CD14-positive monocyte (primary cell): ENCODE measurements at regions not wholly inside any gene's neighbourhood (a gene's known extent, or its start where the extent isn't known, plus 50 kb on each side); places are given as distances from the start of the nearest gene placed in this dataset.
"Not testable (repeated sequence)": the region's sequence is repeated elsewhere in the genome, so short reads cannot be mapped to it uniquely, and the experiment has no call there.

ENCODE experiments used
- DNase-seq, 3 donors: peaks; one replicate each; pipeline ENCODE4 v3.0.0-alpha.2; 2011 to 2022
- H2AFZ ChIP-seq: 2 replicates; pipeline ENCODE4 v1.6.0; 2012; ENCODE audit warnings: mild to moderate bottlenecking, low read depth, low read length, inconsistent platforms; ENCODE audit not compliant: insufficient read depth, poor library complexity, severe bottlenecking
- H3K27ac ChIP-seq, 2 donors: 1 replicate in 1 of 2; 2 replicates in 1 of 2; pipeline ENCODE4 v1.5.1; 2012 to 2013; ENCODE audit warnings: low read length in 2 of 2, control low read depth in 1 of 2, inconsistent platforms in 1 of 2, low read depth in 1 of 2, mild to moderate bottlenecking in 1 of 2
- H3K27me3 ChIP-seq, 2 donors: one replicate each; pipeline versions ENCODE4 v1.6.0 to v1.6.1; 2011 to 2013; ENCODE audit warnings: low read length in 2 of 2; ENCODE audit not compliant: control insufficient read depth in 2 of 2, insufficient read depth in 2 of 2
- H3K36me3 ChIP-seq, 2 donors: replicated peaks in 1 of 2; 1 replicate in 1 of 2; 2 replicates in 1 of 2; pipeline versions ENCODE4 v1.5.1 to v1.6.1; 2012 to 2013; ENCODE audit warnings: low read length in 2 of 2, control low read depth in 1 of 2, inconsistent platforms in 1 of 2, mild to moderate bottlenecking in 1 of 2; ENCODE audit not compliant: insufficient read depth in 2 of 2, control insufficient read depth in 1 of 2
- H3K4me1 ChIP-seq, 2 donors: 1 replicate in 1 of 2; 2 replicates in 1 of 2; pipeline versions ENCODE4 v1.5.1 to v1.6.1; 2012 to 2013; ENCODE audit warnings: low read length in 2 of 2, control low read depth in 1 of 2, inconsistent platforms in 1 of 2, mild to moderate bottlenecking in 1 of 2, moderate library complexity in 1 of 2; ENCODE audit not compliant: insufficient read depth in 2 of 2, control insufficient read depth in 1 of 2
- H3K4me2 ChIP-seq: replicated peaks from 2 replicates; pipeline ENCODE3; 2012; ENCODE audit warnings: low read length, moderate library complexity, mild to moderate bottlenecking; ENCODE audit not compliant: poor library complexity, severe bottlenecking; ENCODE audit errors: extremely low read depth
- H3K4me3 ChIP-seq, 3 experiments: fragments of 200-600 bp in 1 of 3; sonication (generic) in 1 of 3; replicated peaks in 1 of 3; 1 replicate in 2 of 3; 2 replicates in 1 of 3; pipeline ENCODE4 v1.5.1; 2011 to 2013; ENCODE audit warnings: low read length in 3 of 3, mild to moderate bottlenecking in 3 of 3, control low read depth in 2 of 3, low read depth in 2 of 3, inconsistent platforms in 1 of 3, moderate library complexity in 1 of 3
- H3K79me2 ChIP-seq: 2 replicates; pipeline ENCODE4 v1.6.0; 2012; ENCODE audit warnings: mild to moderate bottlenecking, control low read depth, inconsistent platforms, low read length, moderate library complexity; ENCODE audit not compliant: insufficient read depth
- H3K9ac ChIP-seq: 2 replicates; pipeline ENCODE4 v1.6.0; 2017; ENCODE audit warnings: low read length, mild to moderate bottlenecking; ENCODE audit not compliant: insufficient read depth, poor library complexity, severe bottlenecking
- H3K9me3 ChIP-seq, 2 donors: replicated peaks in 1 of 2; 1 replicate in 1 of 2; 2 replicates in 1 of 2; pipeline versions ENCODE4 v1.5.1 to v1.6.1; 2012 to 2013; ENCODE audit warnings: low read length in 2 of 2, control low read depth in 1 of 2; ENCODE audit not compliant: control insufficient read depth in 1 of 2, insufficient read depth in 1 of 2
- H4K20me1 ChIP-seq: 2 replicates; pipeline ENCODE4 v1.6.0; 2012; ENCODE audit warnings: mild to moderate bottlenecking, low read length, control low read depth, moderate library complexity; ENCODE audit not compliant: insufficient read depth
- H3K27ac Mint-ChIP-seq, 7 donors: one replicate each; pipeline ENCODE4 v1.8.0; 2020; ENCODE audit warnings: mild to moderate bottlenecking in 7 of 7, mixed read lengths in 7 of 7, moderate library complexity in 6 of 7, inconsistent platforms in 2 of 7
- H3K27me3 Mint-ChIP-seq, 3 donors: one replicate each; pipeline ENCODE4 v1.8.0; 2021 to 2022; ENCODE audit warnings: low read depth in 3 of 3, mild to moderate bottlenecking in 3 of 3, mixed read lengths in 3 of 3, moderate library complexity in 3 of 3, inconsistent platforms in 1 of 3
- H3K36me3 Mint-ChIP-seq, 2 donors: one replicate each; pipeline ENCODE4 v1.8.0; 2020; ENCODE audit warnings: mixed read lengths in 2 of 2, inconsistent platforms in 1 of 2, mild to moderate bottlenecking in 1 of 2
- H3K4me1 Mint-ChIP-seq: one replicate; pipeline ENCODE4 v1.8.0; 2020; ENCODE audit warnings: mild to moderate bottlenecking, mixed read lengths
- H3K4me3 Mint-ChIP-seq, 2 donors: one replicate each; pipeline ENCODE4 v1.8.0; 2020; ENCODE audit warnings: mild to moderate bottlenecking in 2 of 2, mixed read lengths in 2 of 2, moderate library complexity in 1 of 2
- H3K9me3 Mint-ChIP-seq, 7 donors: one replicate each; pipeline ENCODE4 v1.8.0; 2020 to 2022; ENCODE audit warnings: mixed read lengths in 7 of 7, mild to moderate bottlenecking in 6 of 7, moderate library complexity in 6 of 7, inconsistent platforms in 2 of 7
- CTCF ChIP-seq: fragments of 200-600 bp; IDR thresholded peaks from one replicate; pipeline ENCODE4 v1.8.0; 2022; ENCODE audit warnings: antibody characterized with exemption, mild to moderate bottlenecking
- WGBS: methylation state at CpG from one replicate; pipeline ENCODE4 v1.1.5; 2013; ENCODE audit warnings: missing lambda C conversion rate; ENCODE audit not compliant: insufficient coverage; 5-methylcytosine and 5-hydroxymethylcytosine counted together
- intact Hi-C, 2 donors: fragments of 100-400 bp; cut with micrococcal nuclease; formaldehyde crosslinking; loops; one replicate each; pipeline versions ENCODE4 v1.15.0 to v1.15.1; 2023

- no peaks in the 10 kb centered on the region for H3K27me3 Mint-ChIP-seq
- no peaks in the 10 kb centered on the region for H3K36me3 ChIP-seq
- no peak overlapping the region for H3K27ac ChIP-seq
- H3K36me3 Mint-ChIP-seq, result no peaks in the 10 kb centered on the region
- H3K9ac ChIP-seq, result no peak overlapping the region
- H4K20me1 ChIP-seq, result no peaks in the 10 kb centered on the region
- H3K9me3 Mint-ChIP-seq, result peaks cover 6 to 28% (median 12%) of the 10 kb centered on the region in 7 donors
- no peak overlapping the region for H2AFZ ChIP-seq
- WGBS, result 100% methylated on average over 2 of the region's 2 CpGs
- no peak for DNase-seq
- H3K4me3 Mint-ChIP-seq, result no peak overlapping the region
- intact Hi-C loops, result no loop called here
- H3K79me2 ChIP-seq, result no peaks in the 10 kb centered on the region
- H3K27ac Mint-ChIP-seq, result peak overlapping the region in 1 of 7 donors; percentile 24
- H3K4me2 ChIP-seq, result no peak overlapping the region
- no peak overlapping the region for H3K4me3 ChIP-seq
- H3K4me1 ChIP-seq, result no peaks in the 10 kb centered on the region
- H3K27me3 ChIP-seq, result no peaks in the 10 kb centered on the region
- no peak for TF ChIP-seq CTCF
- H3K9me3 ChIP-seq, result peaks cover 6 to 18% of the 10 kb centered on the region in 2 donors
- no peaks in the 10 kb centered on the region for H3K4me1 Mint-ChIP-seq
Observed at GRCh38 chr1:215444715-215445414, 122.2 kb upstream of the KCTD3 start.

- H3K36me3 Mint-ChIP-seq, H3K27ac ChIP-seq, H3K4me3 Mint-ChIP-seq, intact Hi-C loops, H3K36me3 ChIP-seq, H3K4me1 Mint-ChIP-seq, H3K4me3 ChIP-seq, H3K27me3 Mint-ChIP-seq, H3K27ac Mint-ChIP-seq, H4K20me1 ChIP-seq, H2AFZ ChIP-seq, H3K79me2 ChIP-seq, H3K27me3 ChIP-seq, DNase-seq, H3K4me1 ChIP-seq, H3K4me2 ChIP-seq, H3K9ac ChIP-seq: not testable (repeated sequence)
- peaks cover 6 to 18% of the 10 kb centered on the region in 2 donors for H3K9me3 ChIP-seq
- 81% methylated on average over 4 of the region's 6 CpGs for WGBS
- H3K9me3 Mint-ChIP-seq, result peaks cover 0 to 19% (median 10%) of the 10 kb centered on the region in 7 donors
Observed at GRCh38 chr1:215448014-215448413, 119.1 kb upstream of the KCTD3 start.

- no CpG with 5 or more reads among the region's 1 CpG for WGBS
- H3K9ac ChIP-seq, H4K20me1 ChIP-seq, DNase-seq, H3K27me3 Mint-ChIP-seq, intact Hi-C loops, H3K27me3 ChIP-seq, H3K4me2 ChIP-seq, H3K4me1 Mint-ChIP-seq, H3K27ac ChIP-seq, H3K79me2 ChIP-seq, H3K4me3 ChIP-seq, H3K4me1 ChIP-seq, H3K4me3 Mint-ChIP-seq, H3K27ac Mint-ChIP-seq, H3K36me3 Mint-ChIP-seq, H2AFZ ChIP-seq, H3K36me3 ChIP-seq: not testable (repeated sequence)
- H3K9me3 Mint-ChIP-seq, result peaks cover 0 to 19% (median 7%) of the 10 kb centered on the region in 7 donors
- peaks cover 6 to 18% of the 10 kb centered on the region in 2 donors for H3K9me3 ChIP-seq
Observed at GRCh38 chr1:215449147-215449546, 118.0 kb upstream of the KCTD3 start.
